Caki2 (cell line): ENCODE measurements at regions not wholly inside any gene's neighbourhood (a gene's known extent, or its start where the extent isn't known, plus 50 kb on each side); places are given as distances from the start of the nearest gene placed in this dataset.

Experiments
- DNase-seq: peaks from one replicate; pipeline ENCODE4 v3.0.0-alpha.2; 2015; ENCODE audit warnings: low read depth
- in situ Hi-C: cut with HindIII; loops from 2 replicates; pipeline ENCODE4 v1.10.0; 2016; ENCODE audit warnings: low sequenced_read_pairs, low pct_unique_long_range_greater_than_20kb, mixed read lengths

- DNase-seq, result no peak
- in situ Hi-C loops, result no loop called here
These were observed 472.3 kb upstream of the SOX5 start for GRCh38 chr12:24421759-24422158.

- DNase-seq, result no peak
- in situ Hi-C loops, result no loop called here
These were observed 468.7 kb upstream of the SOX5 start for GRCh38 chr12:24418157-24418556.

- in situ Hi-C loops, result no loop called here
- no peak for DNase-seq
These were observed 467.1 kb upstream of the SOX5 start for GRCh38 chr12:24416423-24417109.

- in situ Hi-C loops, result no loop called here
- DNase-seq, result no peak
These were observed 466.5 kb upstream of the SOX5 start for GRCh38 chr12:24415934-24416333.

- DNase-seq, result no peak
- in situ Hi-C loops, result no loop called here
These were observed 465.0 kb upstream of the SOX5 start for GRCh38 chr12:24414480-24414879.

- DNase-seq, result no peak
- in situ Hi-C loops, result no loop called here
These were observed 462.5 kb upstream of the SOX5 start for GRCh38 chr12:24411948-24412347.

GRCh38 chr12:24409868-24410267 is 460.4 kb upstream of the SOX5 start:
- in situ Hi-C loops, result no loop called here
- DNase-seq, result no peak

- DNase-seq, result no peak
- in situ Hi-C loops, result no loop called here
These were observed 458.8 kb upstream of the SOX5 start for GRCh38 chr12:24408305-24408704.

GRCh38 chr12:24407884-24408283 is 458.4 kb upstream of the SOX5 start:
- DNase-seq, result no peak
- in situ Hi-C loops, result no loop called here

GRCh38 chr12:24404086-24404815 is 454.8 kb upstream of the SOX5 start:
- in situ Hi-C loops, result no loop called here
- no peak for DNase-seq

- no peak for DNase-seq
- in situ Hi-C loops, result no loop called here
These were observed 451.1 kb upstream of the SOX5 start for GRCh38 chr12:24400533-24400932.

GRCh38 chr12:24398605-24399004 is 449.1 kb upstream of the SOX5 start:
- DNase-seq, result no peak

GRCh38 chr12:24396224-24396623 is 446.8 kb upstream of the SOX5 start:
- DNase-seq, result no peak
- in situ Hi-C loops, result no loop called here

More at GRCh38 chr12:24398605-24399004, 449.1 kb upstream of the SOX5 start:
- in situ Hi-C loops, result no loop called here

- DNase-seq, result no peak
- in situ Hi-C loops, result no loop called here
These were observed 444.8 kb upstream of the SOX5 start for GRCh38 chr12:24394246-24394645.

GRCh38 chr12:24393071-24393470 is 443.6 kb upstream of the SOX5 start:
- in situ Hi-C loops, result no loop called here
- no peak for DNase-seq

GRCh38 chr12:24389394-24389793 is 439.9 kb upstream of the SOX5 start:
- no peak for DNase-seq
- in situ Hi-C loops, result no loop called here

GRCh38 chr12:24387381-24387780 is 437.9 kb upstream of the SOX5 start:
- in situ Hi-C loops, result no loop called here

GRCh38 chr12:24386836-24387235 is 437.4 kb upstream of the SOX5 start:
- in situ Hi-C loops, result no loop called here
- no peak for DNase-seq

More at GRCh38 chr12:24387381-24387780, 437.9 kb upstream of the SOX5 start:
- no peak for DNase-seq

GRCh38 chr12:24381790-24382189 is 432.3 kb upstream of the SOX5 start:
- in situ Hi-C loops, result no loop called here

More at GRCh38 chr12:24381790-24382189, 432.3 kb upstream of the SOX5 start:
- DNase-seq, result no peak
